ENCODE measurements at regions not wholly inside any gene's neighbourhood (a gene's known extent, or its start where the extent isn't known, plus 50 kb on each side); places are given as distances from the start of the nearest gene placed in this dataset.

DNA sequence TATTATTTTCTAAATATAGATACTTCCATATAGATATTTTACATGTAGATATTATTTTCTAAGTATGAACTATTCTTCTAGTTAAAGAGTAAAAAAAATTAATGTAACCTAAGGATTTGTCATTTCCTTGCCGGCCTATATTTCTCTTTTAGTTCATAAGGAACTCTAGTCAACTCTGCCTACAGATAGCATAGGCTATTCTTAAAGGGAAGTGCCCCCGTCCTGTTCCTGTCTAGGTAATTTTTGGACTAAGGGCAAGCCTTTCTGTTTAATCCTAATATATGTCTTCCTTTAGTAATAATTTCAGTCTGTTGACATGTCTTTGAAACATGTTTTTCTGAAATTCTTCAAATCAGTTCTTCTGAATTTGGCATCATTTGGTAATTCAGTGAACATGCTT, 161.9 kb downstream of the C11orf91 start:
- no peak for DNase-seq (ENCODE audit: extremely low read depth, low read depth)
- TF ChIP-seq, protein P1, sequence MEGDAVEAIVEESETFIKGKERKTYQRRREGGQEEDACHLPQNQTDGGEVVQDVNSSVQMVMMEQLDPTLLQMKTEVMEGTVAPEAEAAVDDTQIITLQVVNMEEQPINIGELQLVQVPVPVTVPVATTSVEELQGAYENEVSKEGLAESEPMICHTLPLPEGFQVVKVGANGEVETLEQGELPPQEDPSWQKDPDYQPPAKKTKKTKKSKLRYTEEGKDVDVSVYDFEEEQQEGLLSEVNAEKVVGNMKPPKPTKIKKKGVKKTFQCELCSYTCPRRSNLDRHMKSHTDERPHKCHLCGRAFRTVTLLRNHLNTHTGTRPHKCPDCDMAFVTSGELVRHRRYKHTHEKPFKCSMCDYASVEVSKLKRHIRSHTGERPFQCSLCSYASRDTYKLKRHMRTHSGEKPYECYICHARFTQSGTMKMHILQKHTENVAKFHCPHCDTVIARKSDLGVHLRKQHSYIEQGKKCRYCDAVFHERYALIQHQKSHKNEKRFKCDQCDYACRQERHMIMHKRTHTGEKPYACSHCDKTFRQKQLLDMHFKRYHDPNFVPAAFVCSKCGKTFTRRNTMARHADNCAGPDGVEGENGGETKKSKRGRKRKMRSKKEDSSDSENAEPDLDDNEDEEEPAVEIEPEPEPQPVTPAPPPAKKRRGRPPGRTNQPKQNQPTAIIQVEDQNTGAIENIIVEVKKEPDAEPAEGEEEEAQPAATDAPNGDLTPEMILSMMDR (IDR thresholded peaks at IDR 0.05; ENCODE audit: low read depth, low read length): no peak

DNA sequence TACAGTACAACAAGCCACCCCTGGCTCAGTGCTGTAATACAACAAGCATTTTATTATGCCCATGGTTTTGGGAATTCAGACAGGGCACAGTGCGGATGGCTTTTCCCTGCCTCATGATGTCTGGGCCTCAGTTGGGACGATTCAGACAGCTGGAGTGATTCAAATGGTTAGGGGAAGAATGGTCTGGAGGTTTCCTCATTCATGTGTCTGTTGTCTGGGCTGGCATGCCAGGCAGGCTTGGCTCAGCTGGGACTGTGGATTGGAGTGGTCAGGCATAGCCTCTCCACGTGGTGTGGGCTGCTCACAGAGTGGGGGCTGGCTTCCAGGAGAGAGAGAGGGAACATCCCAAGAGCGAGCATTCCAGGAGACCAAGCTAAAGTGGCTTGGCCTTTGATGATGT, 164.4 kb downstream of the C11orf91 start:
- no peak for DNase-seq (ENCODE audit: extremely low read depth, low read depth)
- TF ChIP-seq, protein P1 (IDR thresholded peaks at IDR 0.05; ENCODE audit: low read depth, low read length): no peak

DNA sequence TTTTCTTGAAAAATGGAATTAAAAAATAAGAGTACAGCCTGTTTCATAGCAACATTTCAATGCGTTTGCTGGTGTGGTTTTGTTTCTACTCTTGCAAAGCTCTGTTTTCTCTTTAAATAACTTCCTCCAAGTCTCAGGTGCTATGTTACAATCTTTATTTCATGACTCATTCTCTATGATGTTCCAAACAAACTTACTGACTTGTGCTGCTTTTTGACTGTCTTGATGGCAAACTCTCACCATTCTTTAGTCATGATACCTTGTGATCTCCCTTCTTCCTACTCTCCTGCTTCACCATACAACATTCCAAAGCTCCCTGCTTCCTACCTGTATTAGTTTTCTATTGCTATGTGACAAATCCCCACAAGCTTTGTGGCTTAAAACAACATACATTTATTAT, 166.1 kb downstream of the C11orf91 start:
- TF ChIP-seq, protein P1 (IDR thresholded peaks at IDR 0.05; ENCODE audit: low read depth, low read length): no peak
- DNase-seq (ENCODE audit: extremely low read depth, low read depth): no peak

DNA sequence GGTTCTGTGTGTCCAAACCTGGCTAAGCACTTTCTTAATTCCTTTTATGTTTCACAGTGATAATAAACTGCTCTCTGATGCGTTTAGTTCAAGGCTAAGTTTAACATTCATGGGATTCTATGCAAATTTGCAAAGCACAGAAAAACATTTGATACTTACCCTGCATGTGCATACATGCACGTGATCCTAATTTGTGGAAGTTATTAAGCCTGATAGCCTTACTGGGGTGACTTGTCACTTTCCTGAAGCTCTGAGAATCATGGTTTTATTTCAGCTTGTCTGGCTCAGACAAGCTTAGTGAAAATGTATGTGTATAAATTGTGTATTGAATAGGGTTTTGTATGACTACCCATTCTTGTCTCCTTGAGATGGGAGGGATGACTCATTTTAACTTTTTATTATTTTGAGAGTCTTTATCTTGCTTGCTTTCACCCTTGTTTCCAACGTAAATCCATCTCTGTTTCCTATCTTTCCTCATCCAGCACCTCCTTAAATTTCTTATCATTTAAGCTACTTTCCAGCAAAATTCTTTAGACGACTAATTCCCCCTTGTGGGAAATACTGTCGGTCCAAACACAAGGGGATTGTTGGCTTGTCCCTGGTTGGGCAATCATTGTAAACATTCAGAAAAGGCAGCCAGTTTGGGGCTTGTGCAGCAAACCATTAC, 167.1 kb downstream of the C11orf91 start:
- no peak for DNase-seq (ENCODE audit: extremely low read depth, low read depth)
- TF ChIP-seq, protein P1 (IDR thresholded peaks at IDR 0.05; ENCODE audit: low read depth, low read length): no peak

DNA sequence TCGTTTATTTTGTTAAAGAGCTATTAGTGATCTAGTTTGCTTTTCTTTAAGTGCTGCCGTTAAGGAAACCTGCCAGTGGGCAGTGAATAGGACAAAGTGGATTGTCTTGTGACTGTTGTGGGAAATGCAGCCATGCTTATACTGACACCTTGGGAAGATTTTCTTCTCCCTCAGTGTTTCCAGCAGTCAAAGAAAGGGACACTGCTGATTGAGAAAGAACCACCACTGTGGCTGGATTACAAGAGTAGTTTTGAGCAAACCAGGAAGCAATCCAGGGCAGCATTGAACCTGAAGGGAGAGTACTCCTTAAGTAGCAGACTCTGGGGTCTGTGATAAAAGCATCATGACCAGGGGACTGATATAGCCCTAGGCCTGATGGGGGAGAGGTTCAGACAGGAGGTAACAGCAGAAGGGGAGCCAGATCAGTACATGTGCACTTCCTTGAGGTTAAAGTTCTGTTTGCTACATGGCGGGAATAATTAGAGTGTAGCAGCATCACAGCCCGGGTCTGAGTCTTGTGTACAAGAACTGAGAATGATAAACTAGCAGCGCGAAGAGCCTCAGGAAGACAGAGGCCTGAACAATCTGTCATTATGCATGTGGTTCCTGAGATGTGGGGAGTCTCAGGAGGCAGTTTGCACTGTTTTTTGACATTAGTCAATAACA, 167.8 kb downstream of the C11orf91 start:
- TF ChIP-seq, protein P1 (IDR thresholded peaks at IDR 0.05; ENCODE audit: low read depth, low read length): no peak
- no peak for DNase-seq (ENCODE audit: extremely low read depth, low read depth)

DNA sequence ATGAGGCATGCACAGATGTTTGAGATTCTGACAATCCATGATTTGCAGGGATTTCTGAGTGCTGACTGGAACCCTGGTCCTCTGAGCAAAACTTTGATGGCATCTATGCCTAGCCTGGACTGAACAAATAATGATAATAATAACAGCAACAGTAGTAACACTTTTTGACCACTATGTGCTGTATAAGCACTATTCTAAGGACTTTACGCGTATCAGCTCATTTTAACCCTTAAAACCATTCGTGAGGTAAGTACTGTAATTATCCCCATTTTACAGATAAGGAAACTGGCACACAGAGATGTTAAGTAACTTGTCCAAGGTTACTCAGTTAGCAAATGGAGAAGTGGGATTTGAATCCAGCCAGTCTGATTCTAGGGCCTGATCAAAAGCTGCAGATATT, 168.4 kb downstream of the C11orf91 start:
- no peak for DNase-seq (ENCODE audit: extremely low read depth, low read depth)
- TF ChIP-seq, protein P1 (IDR thresholded peaks at IDR 0.05; ENCODE audit: low read depth, low read length): no peak

DNA sequence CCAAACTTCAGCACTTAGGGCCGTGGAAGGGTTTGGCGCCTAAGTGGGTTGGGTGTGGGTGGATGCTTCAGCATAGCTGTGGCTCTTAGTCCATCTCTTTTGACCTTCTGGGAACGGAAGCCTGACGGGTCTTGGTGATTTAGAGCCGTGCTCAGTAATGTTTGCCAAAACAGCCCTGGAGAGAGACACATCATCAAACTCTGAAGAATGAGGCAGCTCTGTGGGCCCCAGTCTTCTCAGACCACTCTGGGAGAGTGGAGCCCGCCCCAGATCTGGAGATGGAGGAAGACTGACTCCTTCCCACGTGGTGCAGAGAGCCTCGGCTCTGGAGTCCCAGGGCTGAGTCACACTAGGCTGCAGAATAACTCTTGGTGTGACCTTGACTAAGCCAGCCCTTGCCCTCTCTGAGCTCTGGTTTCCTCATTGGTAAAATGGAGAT, 168.9 kb downstream of the C11orf91 start:
- DNase-seq (ENCODE audit: extremely low read depth, low read depth): no peak
- TF ChIP-seq, protein P1 (IDR thresholded peaks at IDR 0.05; ENCODE audit: low read depth, low read length): no peak

All from AG09319 (cell line).